B cell (primary cell): ENCODE measurements at regions not wholly inside any gene's neighbourhood (a gene's known extent, or its start where the extent isn't known, plus 50 kb on each side); places are given as distances from the start of the nearest gene placed in this dataset.

Experiments
- ATAC-seq: fragments of 200-7000 bp; cut with Tn5 transposase; one replicate; pipeline ENCODE4 v1.10.0; 2021; ENCODE audit warnings: low read depth, mild to moderate bottlenecking, moderate number of reproducible peaks, moderate library complexity
- CTCF ChIA-PET: fragments of 350-600 bp; sonication (Branson Sonifier 250); formaldehyde crosslinking; loops from one replicate; lab custom pipeline; 2021; ENCODE audit warnings: antibody characterized with exemption, inconsistent platforms; lab: Charles Lee
- POLR2A ChIA-PET: fragments of 350-600 bp; sonication (Branson Sonifier 250); formaldehyde crosslinking; loops from one replicate; lab custom pipeline; 2021; ENCODE audit warnings: antibody characterized with exemption; lab: Charles Lee
- DNase-seq: peaks from one replicate; pipeline ENCODE4 v3.0.0; 2013
- H2AFZ ChIP-seq: 2 replicates; pipeline ENCODE4 v1.6.1; 2012; ENCODE audit warnings: mild to moderate bottlenecking, low read depth, low read length; ENCODE audit not compliant: insufficient read depth, poor library complexity, severe bottlenecking
- H3K27ac ChIP-seq, 2 donors: 1 replicate in 1 of 2; 2 replicates in 1 of 2; pipeline ENCODE4 v1.5.1; 2012 to 2013; ENCODE audit warnings: low read length in 2 of 2, mild to moderate bottlenecking in 2 of 2, moderate library complexity in 1 of 2
- H3K27me3 ChIP-seq, 4 experiments: fragments of 200-600 bp in 1 of 4; sonication (generic) in 1 of 4; replicated peaks in 1 of 4; 1 replicate in 2 of 4; 2 replicates in 2 of 4; pipeline versions ENCODE4 v1.6.1 to v1.7.0; 2013 to 2016; ENCODE audit warnings: low read length in 3 of 4, mild to moderate bottlenecking in 2 of 4, mixed read lengths in 1 of 4, moderate library complexity in 1 of 4; ENCODE audit not compliant: insufficient read depth in 4 of 4, control insufficient read depth in 3 of 4; ENCODE audit errors: control extremely low read depth in 1 of 4
- H3K36me3 ChIP-seq, 2 experiments: replicated peaks in 1 of 2; 1 replicate in 1 of 2; 2 replicates in 1 of 2; pipeline versions ENCODE4 v1.6.1 to v1.7.1; 2013; ENCODE audit warnings: low read length in 1 of 2; ENCODE audit not compliant: insufficient read depth in 2 of 2, control insufficient read depth in 1 of 2; ENCODE audit errors: control extremely low read depth in 1 of 2, extremely low read depth in 1 of 2
- H3K4me1 ChIP-seq, 2 donors: fragments of 200-600 bp in 1 of 2; sonication (generic) in 1 of 2; 1 replicate in 1 of 2; 2 replicates in 1 of 2; pipeline versions ENCODE4 v1.5.1 to v1.6.1; 2013 to 2017; ENCODE audit warnings: low read length in 2 of 2; ENCODE audit not compliant: control insufficient read depth in 2 of 2, insufficient read depth in 2 of 2
- H3K4me2 ChIP-seq: replicated peaks from 2 replicates; pipeline ENCODE3; 2012; ENCODE audit warnings: mild to moderate bottlenecking, low read depth, low read length; ENCODE audit not compliant: poor library complexity, severe bottlenecking
- H3K4me3 ChIP-seq, 5 experiments: fragments of 200-600 bp in 1 of 5; sonication (generic) in 1 of 5; 1 replicate in 3 of 5; 2 replicates in 2 of 5; pipeline versions ENCODE4 v1.5.1 to v1.7.0; 2011 to 2016; ENCODE audit warnings: low read length in 4 of 5, mild to moderate bottlenecking in 4 of 5, low read depth in 2 of 5, control low read depth in 1 of 5, moderate library complexity in 1 of 5; ENCODE audit not compliant: insufficient read depth in 1 of 5; ENCODE audit errors: control extremely low read depth in 1 of 5, extremely low read depth in 1 of 5
- H3K79me2 ChIP-seq: fragments of 200-600 bp; sonication (generic); one replicate; pipeline ENCODE4 v1.6.0; 2016; ENCODE audit warnings: low read length; ENCODE audit not compliant: control insufficient read depth, insufficient read depth
- H3K9ac ChIP-seq: fragments of 200-600 bp; sonication (generic); 2 replicates; pipeline ENCODE4 v1.6.1; 2017; ENCODE audit warnings: mild to moderate bottlenecking, low read length, moderate library complexity
- H3K9me3 ChIP-seq, 3 donors: one replicate each; pipeline versions ENCODE4 v1.6.1 to v1.7.1; 2013; ENCODE audit warnings: low read length in 2 of 3; ENCODE audit not compliant: control insufficient read depth in 2 of 3, insufficient read depth in 1 of 3; ENCODE audit errors: control extremely low read depth in 1 of 3
- H4K20me1 ChIP-seq: 2 replicates; pipeline ENCODE4 v1.6.0; 2012; ENCODE audit warnings: mild to moderate bottlenecking, low read length; ENCODE audit not compliant: insufficient read depth, control insufficient read depth, poor library complexity, severe bottlenecking
- H3K27ac Mint-ChIP-seq: one replicate; pipeline ENCODE4 v1.8.0; 2021; ENCODE audit warnings: mixed read lengths
- H3K27me3 Mint-ChIP-seq: one replicate; pipeline ENCODE4 v1.8.0; 2021; ENCODE audit warnings: mixed read lengths
- H3K4me1 Mint-ChIP-seq: one replicate; pipeline ENCODE4 v1.8.0; 2021; ENCODE audit warnings: mixed read lengths
- H3K4me3 Mint-ChIP-seq: one replicate; pipeline ENCODE4 v1.8.0; 2021; ENCODE audit warnings: mixed read lengths
- H3K9me3 Mint-ChIP-seq: one replicate; pipeline ENCODE4 v1.8.0; 2022; ENCODE audit warnings: mixed read lengths; ENCODE audit not compliant: insufficient read depth
- CTCF ChIP-seq: fragments of 200-600 bp; IDR thresholded peaks from one replicate; pipeline ENCODE4 v1.8.0; 2022; ENCODE audit warnings: antibody characterized with exemption, mild to moderate bottlenecking
- EZH2 ChIP-seq: IDR thresholded peaks from 2 replicates; pipeline ENCODE4 v1.6.1; 2012; ENCODE audit warnings: borderline replicate concordance, low read depth, mild to moderate bottlenecking, moderate library complexity, low read length; ENCODE audit not compliant: insufficient read depth, poor library complexity, severe bottlenecking
- WGBS: methylation state at CpG from one replicate; pipeline ENCODE4 v1.1.5; 2013; ENCODE audit warnings: missing lambda C conversion rate; ENCODE audit not compliant: insufficient coverage; 5-methylcytosine and 5-hydroxymethylcytosine counted together
- intact Hi-C: fragments of 100-400 bp; cut with micrococcal nuclease; formaldehyde crosslinking; loops from one replicate; pipeline ENCODE4 v1.10.0; 2022

- DNase-seq = no peak
- H3K27me3 Mint-ChIP-seq = no peaks in the 10 kb centered on the region
- no CpG with 5 or more reads among the region's 2 CpGs for WGBS
Observed at GRCh38 chr4:92184566-92184965, 119.2 kb upstream of the GRID2 start.

DNA sequence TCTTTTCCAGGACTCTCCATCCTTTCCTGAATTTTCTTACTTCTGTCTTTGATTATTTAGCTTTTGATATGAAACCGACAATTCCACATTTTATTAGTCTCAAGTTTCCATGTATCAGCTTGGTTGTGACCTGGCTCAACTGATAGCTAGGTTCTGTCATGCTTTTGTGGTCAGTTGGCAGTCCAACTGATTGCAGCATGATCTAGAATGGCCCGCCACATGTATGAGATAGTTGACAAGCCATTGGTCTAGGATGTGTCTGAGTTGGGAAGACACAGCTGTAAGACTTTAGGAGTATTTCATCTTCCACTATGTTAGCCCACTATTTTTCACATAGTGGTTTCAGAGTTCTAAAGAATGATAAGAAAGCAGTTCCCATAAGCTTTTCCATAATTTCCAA, 117.5 kb upstream of the GRID2 start:
- DNase-seq = no peak
- Mint-ChIP-seq H3K27ac (no peak overlapping the region), H3K9me3 (peaks cover under 1% of the 10 kb centered on the region), H3K4me3 (no peak overlapping the region), H3K27me3 (no peaks in the 10 kb centered on the region), H3K4me1 (no peaks in the 10 kb centered on the region)
- no peak overlapping the region for H3K4me3 ChIP-seq
- H3K36me3 ChIP-seq = no peaks in the 10 kb centered on the region
- H3K27ac ChIP-seq = no peak overlapping the region
- no peak for ATAC-seq
- no peaks in the 10 kb centered on the region for H3K4me1 ChIP-seq
- H3K9me3 ChIP-seq = peaks cover 0 to 21% (median 0%) of the 10 kb centered on the region in 3 donors
- no peaks in the 10 kb centered on the region for H3K27me3 ChIP-seq
- CTCF ChIA-PET = no interaction called here
- TF ChIP-seq CTCF (no peak), EZH2 (no peak)
- intact Hi-C loops = no loop called here
- H3K4me2 ChIP-seq = no peak overlapping the region
- H3K79me2 ChIP-seq = no peaks in the 10 kb centered on the region
- H2AFZ ChIP-seq = no peak overlapping the region
- H3K9ac ChIP-seq = no peak overlapping the region
- no CpG with 5 or more reads among the region's 2 CpGs for WGBS
- POLR2A ChIA-PET = no interaction called here
- H4K20me1 ChIP-seq = no peaks in the 10 kb centered on the region

More at GRCh38 chr4:92184566-92184965, 119.2 kb upstream of the GRID2 start:
- no peak overlapping the region for H3K4me2 ChIP-seq
- CTCF ChIA-PET = no interaction called here
- no peak for TF ChIP-seq EZH2
- TF ChIP-seq CTCF = no peak
- no peak overlapping the region for H3K4me3 ChIP-seq
- POLR2A ChIA-PET = no interaction called here
- H3K4me1 ChIP-seq = no peaks in the 10 kb centered on the region
- intact Hi-C loops = no loop called here
- H4K20me1 ChIP-seq = no peaks in the 10 kb centered on the region
- no peak overlapping the region for H3K27ac ChIP-seq
- ATAC-seq = no peak
- no peaks in the 10 kb centered on the region for H3K79me2 ChIP-seq
- peaks cover 0 to 21% (median 0%) of the 10 kb centered on the region in 3 donors for H3K9me3 ChIP-seq
- Mint-ChIP-seq H3K4me1 (no peaks in the 10 kb centered on the region), H3K27ac (no peak overlapping the region), H3K4me3 (no peak overlapping the region), H3K9me3 (peaks cover 2% of the 10 kb centered on the region)
- H2AFZ ChIP-seq = no peak overlapping the region
- H3K36me3 ChIP-seq = no peaks in the 10 kb centered on the region
- H3K27me3 ChIP-seq = no peaks in the 10 kb centered on the region
- H3K9ac ChIP-seq = no peak overlapping the region
